B cell (primary cell): ENCODE measurements at regions not wholly inside any gene's neighbourhood (a gene's known extent, or its start where the extent isn't known, plus 50 kb on each side); places are given as distances from the start of the nearest gene placed in this dataset.

ENCODE experiments used
- ATAC-seq: fragments of 200-7000 bp; cut with Tn5 transposase; one replicate; pipeline ENCODE4 v1.10.0; 2021; ENCODE audit warnings: low read depth, mild to moderate bottlenecking, moderate number of reproducible peaks, moderate library complexity
- CTCF ChIA-PET: fragments of 350-600 bp; sonication (Branson Sonifier 250); formaldehyde crosslinking; loops from one replicate; lab custom pipeline; 2021; ENCODE audit warnings: antibody characterized with exemption, inconsistent platforms; lab: Charles Lee
- POLR2A ChIA-PET: fragments of 350-600 bp; sonication (Branson Sonifier 250); formaldehyde crosslinking; loops from one replicate; lab custom pipeline; 2021; ENCODE audit warnings: antibody characterized with exemption; lab: Charles Lee
- DNase-seq: peaks from one replicate; pipeline ENCODE4 v3.0.0; 2013
- H2AFZ ChIP-seq: 2 replicates; pipeline ENCODE4 v1.6.1; 2012; ENCODE audit warnings: mild to moderate bottlenecking, low read depth, low read length; ENCODE audit not compliant: insufficient read depth, poor library complexity, severe bottlenecking
- H3K27ac ChIP-seq, 2 donors: 1 replicate in 1 of 2; 2 replicates in 1 of 2; pipeline ENCODE4 v1.5.1; 2012 to 2013; ENCODE audit warnings: low read length in 2 of 2, mild to moderate bottlenecking in 2 of 2, moderate library complexity in 1 of 2
- H3K27me3 ChIP-seq, 4 experiments: fragments of 200-600 bp in 1 of 4; sonication (generic) in 1 of 4; replicated peaks in 1 of 4; 1 replicate in 2 of 4; 2 replicates in 2 of 4; pipeline versions ENCODE4 v1.6.1 to v1.7.0; 2013 to 2016; ENCODE audit warnings: low read length in 3 of 4, mild to moderate bottlenecking in 2 of 4, mixed read lengths in 1 of 4, moderate library complexity in 1 of 4; ENCODE audit not compliant: insufficient read depth in 4 of 4, control insufficient read depth in 3 of 4; ENCODE audit errors: control extremely low read depth in 1 of 4
- H3K36me3 ChIP-seq, 2 experiments: replicated peaks in 1 of 2; 1 replicate in 1 of 2; 2 replicates in 1 of 2; pipeline versions ENCODE4 v1.6.1 to v1.7.1; 2013; ENCODE audit warnings: low read length in 1 of 2; ENCODE audit not compliant: insufficient read depth in 2 of 2, control insufficient read depth in 1 of 2; ENCODE audit errors: control extremely low read depth in 1 of 2, extremely low read depth in 1 of 2
- H3K4me1 ChIP-seq, 2 donors: fragments of 200-600 bp in 1 of 2; sonication (generic) in 1 of 2; 1 replicate in 1 of 2; 2 replicates in 1 of 2; pipeline versions ENCODE4 v1.5.1 to v1.6.1; 2013 to 2017; ENCODE audit warnings: low read length in 2 of 2; ENCODE audit not compliant: control insufficient read depth in 2 of 2, insufficient read depth in 2 of 2
- H3K4me2 ChIP-seq: replicated peaks from 2 replicates; pipeline ENCODE3; 2012; ENCODE audit warnings: mild to moderate bottlenecking, low read depth, low read length; ENCODE audit not compliant: poor library complexity, severe bottlenecking
- H3K4me3 ChIP-seq, 5 experiments: fragments of 200-600 bp in 1 of 5; sonication (generic) in 1 of 5; 1 replicate in 3 of 5; 2 replicates in 2 of 5; pipeline versions ENCODE4 v1.5.1 to v1.7.0; 2011 to 2016; ENCODE audit warnings: low read length in 4 of 5, mild to moderate bottlenecking in 4 of 5, low read depth in 2 of 5, control low read depth in 1 of 5, moderate library complexity in 1 of 5; ENCODE audit not compliant: insufficient read depth in 1 of 5; ENCODE audit errors: control extremely low read depth in 1 of 5, extremely low read depth in 1 of 5
- H3K79me2 ChIP-seq: fragments of 200-600 bp; sonication (generic); one replicate; pipeline ENCODE4 v1.6.0; 2016; ENCODE audit warnings: low read length; ENCODE audit not compliant: control insufficient read depth, insufficient read depth
- H3K9ac ChIP-seq: fragments of 200-600 bp; sonication (generic); 2 replicates; pipeline ENCODE4 v1.6.1; 2017; ENCODE audit warnings: mild to moderate bottlenecking, low read length, moderate library complexity
- H3K9me3 ChIP-seq, 3 donors: one replicate each; pipeline versions ENCODE4 v1.6.1 to v1.7.1; 2013; ENCODE audit warnings: low read length in 2 of 3; ENCODE audit not compliant: control insufficient read depth in 2 of 3, insufficient read depth in 1 of 3; ENCODE audit errors: control extremely low read depth in 1 of 3
- H4K20me1 ChIP-seq: 2 replicates; pipeline ENCODE4 v1.6.0; 2012; ENCODE audit warnings: mild to moderate bottlenecking, low read length; ENCODE audit not compliant: insufficient read depth, control insufficient read depth, poor library complexity, severe bottlenecking
- H3K27ac Mint-ChIP-seq: one replicate; pipeline ENCODE4 v1.8.0; 2021; ENCODE audit warnings: mixed read lengths
- H3K27me3 Mint-ChIP-seq: one replicate; pipeline ENCODE4 v1.8.0; 2021; ENCODE audit warnings: mixed read lengths
- H3K4me1 Mint-ChIP-seq: one replicate; pipeline ENCODE4 v1.8.0; 2021; ENCODE audit warnings: mixed read lengths
- H3K4me3 Mint-ChIP-seq: one replicate; pipeline ENCODE4 v1.8.0; 2021; ENCODE audit warnings: mixed read lengths
- H3K9me3 Mint-ChIP-seq: one replicate; pipeline ENCODE4 v1.8.0; 2022; ENCODE audit warnings: mixed read lengths; ENCODE audit not compliant: insufficient read depth
- EZH2 ChIP-seq: IDR thresholded peaks from 2 replicates; pipeline ENCODE4 v1.6.1; 2012; ENCODE audit warnings: borderline replicate concordance, low read depth, mild to moderate bottlenecking, moderate library complexity, low read length; ENCODE audit not compliant: insufficient read depth, poor library complexity, severe bottlenecking
- WGBS: methylation state at CpG from one replicate; pipeline ENCODE4 v1.1.5; 2013; ENCODE audit warnings: missing lambda C conversion rate; ENCODE audit not compliant: insufficient coverage; 5-methylcytosine and 5-hydroxymethylcytosine counted together
- intact Hi-C: fragments of 100-400 bp; cut with micrococcal nuclease; formaldehyde crosslinking; loops from one replicate; pipeline ENCODE4 v1.10.0; 2022
- TF ChIP-seq, protein P1 (sequence below): fragments of 200-600 bp; IDR thresholded peaks from one replicate; pipeline ENCODE4 v1.8.0; 2022; ENCODE audit warnings: antibody characterized with exemption, mild to moderate bottlenecking

- H3K4me3 ChIP-seq: no peak overlapping the region
- no peak overlapping the region for H3K4me3 Mint-ChIP-seq
- no peaks in the 10 kb centered on the region for H3K36me3 ChIP-seq
- H3K4me1 Mint-ChIP-seq: no peaks in the 10 kb centered on the region
- ChIA-PET POLR2A (no interaction called here), CTCF (no interaction called here)
- no peaks in the 10 kb centered on the region for H3K4me1 ChIP-seq
- WGBS: 84% methylated on average over 5 of the region's 5 CpGs
- H3K9me3 Mint-ChIP-seq: peaks cover 1% of the 10 kb centered on the region
- no peak for TF ChIP-seq EZH2
- TF ChIP-seq, protein P1, sequence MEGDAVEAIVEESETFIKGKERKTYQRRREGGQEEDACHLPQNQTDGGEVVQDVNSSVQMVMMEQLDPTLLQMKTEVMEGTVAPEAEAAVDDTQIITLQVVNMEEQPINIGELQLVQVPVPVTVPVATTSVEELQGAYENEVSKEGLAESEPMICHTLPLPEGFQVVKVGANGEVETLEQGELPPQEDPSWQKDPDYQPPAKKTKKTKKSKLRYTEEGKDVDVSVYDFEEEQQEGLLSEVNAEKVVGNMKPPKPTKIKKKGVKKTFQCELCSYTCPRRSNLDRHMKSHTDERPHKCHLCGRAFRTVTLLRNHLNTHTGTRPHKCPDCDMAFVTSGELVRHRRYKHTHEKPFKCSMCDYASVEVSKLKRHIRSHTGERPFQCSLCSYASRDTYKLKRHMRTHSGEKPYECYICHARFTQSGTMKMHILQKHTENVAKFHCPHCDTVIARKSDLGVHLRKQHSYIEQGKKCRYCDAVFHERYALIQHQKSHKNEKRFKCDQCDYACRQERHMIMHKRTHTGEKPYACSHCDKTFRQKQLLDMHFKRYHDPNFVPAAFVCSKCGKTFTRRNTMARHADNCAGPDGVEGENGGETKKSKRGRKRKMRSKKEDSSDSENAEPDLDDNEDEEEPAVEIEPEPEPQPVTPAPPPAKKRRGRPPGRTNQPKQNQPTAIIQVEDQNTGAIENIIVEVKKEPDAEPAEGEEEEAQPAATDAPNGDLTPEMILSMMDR: no peak
- H3K9me3 ChIP-seq: peaks cover 0 to 6% (median 0%) of the 10 kb centered on the region in 3 donors
- no peaks in the 10 kb centered on the region for H4K20me1 ChIP-seq
- H3K9ac ChIP-seq: no peak overlapping the region
- peak; percentile 1 for DNase-seq
- H2AFZ ChIP-seq: no peak overlapping the region
- no peak overlapping the region for H3K4me2 ChIP-seq
- H3K79me2 ChIP-seq: no peaks in the 10 kb centered on the region
- H3K27ac Mint-ChIP-seq: no peak overlapping the region
- no peaks in the 10 kb centered on the region for H3K27me3 ChIP-seq
- intact Hi-C loops: no loop called here
- no peak for ATAC-seq
- H3K27me3 Mint-ChIP-seq: no peaks in the 10 kb centered on the region
- H3K27ac ChIP-seq: no peak overlapping the region
These were observed 368.6 kb upstream of the ACO1 start for GRCh38 chr9:32015795-32016194.

DNA sequence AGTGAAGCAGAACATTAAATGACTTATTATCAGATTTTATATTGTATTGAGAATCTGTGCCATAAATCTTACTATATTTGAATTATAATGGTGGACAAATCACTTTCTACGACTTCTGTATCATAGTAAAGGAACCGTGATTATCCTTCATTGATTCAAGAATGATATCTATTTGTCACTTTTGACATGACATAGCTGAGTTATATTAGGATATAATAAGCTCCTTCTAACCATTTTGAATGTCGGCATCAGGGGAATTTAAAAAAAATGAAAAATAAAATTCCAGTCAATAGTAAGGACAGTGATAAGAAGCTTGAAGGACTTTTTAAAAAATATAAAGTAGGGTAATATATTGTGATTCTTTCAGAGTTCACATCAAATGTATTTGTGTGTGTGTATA is 338.9 kb upstream of the ACO1 start:
- no peak overlapping the region for H3K27ac ChIP-seq
- intact Hi-C loops: no loop called here
- Mint-ChIP-seq H3K4me1 (no peaks in the 10 kb centered on the region), H3K27ac (no peak overlapping the region), H3K4me3 (no peak overlapping the region), H3K27me3 (no peaks in the 10 kb centered on the region), H3K9me3 (no peaks in the 10 kb centered on the region)
- no peaks in the 10 kb centered on the region for H3K4me1 ChIP-seq
- DNase-seq: no peak
- WGBS: no CpG with 5 or more reads among the region's 3 CpGs
- H3K27me3 ChIP-seq: no peaks in the 10 kb centered on the region
- POLR2A ChIA-PET: no interaction called here
- CTCF ChIA-PET: no interaction called here
- H3K9me3 ChIP-seq: no peaks in the 10 kb centered on the region
- H4K20me1 ChIP-seq: no peaks in the 10 kb centered on the region
- no peak overlapping the region for H2AFZ ChIP-seq
- no peak overlapping the region for H3K4me2 ChIP-seq
- H3K9ac ChIP-seq: no peak overlapping the region
- ATAC-seq: no peak
- H3K79me2 ChIP-seq: no peaks in the 10 kb centered on the region
- no peaks in the 10 kb centered on the region for H3K36me3 ChIP-seq
- TF ChIP-seq, protein P1: no peak
- no peak for TF ChIP-seq EZH2
- H3K4me3 ChIP-seq: no peak overlapping the region
